ENCODE measurements at regions not wholly inside any gene's neighbourhood (a gene's known extent, or its start where the extent isn't known, plus 50 kb on each side); places are given as distances from the start of the nearest gene placed in this dataset.

DNA sequence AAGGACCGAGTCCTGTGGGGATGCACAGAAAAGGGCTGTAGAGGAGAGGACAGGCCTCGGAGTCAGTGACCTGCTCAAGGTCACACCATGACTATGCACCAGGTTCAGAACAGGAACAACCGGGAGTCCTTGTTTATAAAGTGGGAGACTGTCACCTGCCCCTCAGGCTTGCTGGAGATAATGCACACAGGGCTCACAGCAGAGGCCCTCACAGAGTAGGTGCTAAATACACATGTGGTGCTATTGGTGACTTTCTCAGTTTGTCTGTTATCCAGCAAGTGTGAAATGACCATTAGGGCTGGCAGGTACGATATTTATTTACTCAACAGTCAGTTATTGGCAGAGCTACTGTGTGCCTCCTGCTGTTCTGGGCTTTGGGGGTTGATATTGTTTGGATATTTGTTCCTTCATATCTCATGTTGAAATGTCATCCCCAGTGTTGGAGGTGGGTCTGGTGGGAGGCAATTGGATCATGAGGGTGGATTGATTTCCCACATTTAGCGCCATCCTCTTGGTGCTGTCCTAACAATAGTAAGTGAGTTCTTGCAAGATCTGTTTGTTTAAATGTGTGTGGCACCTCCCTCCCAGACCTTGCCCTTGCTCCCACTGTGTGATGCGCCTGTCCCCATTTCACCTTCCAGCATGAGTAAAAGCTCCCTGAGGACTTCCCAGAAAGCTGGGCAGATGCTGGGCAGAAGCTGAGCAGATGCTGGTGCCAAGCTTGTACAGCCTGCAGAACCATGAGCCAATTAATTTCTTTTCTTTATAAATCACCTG lies 162.1 kb upstream of the MPHOSPH6 start:
- no peak for ATAC-seq
- TF ChIP-seq BACH2 (CRISPR knock-in tag; IDR thresholded peaks at IDR 0.05; ENCODE audit: borderline replicate concordance) (no peak), PPARA (CRISPR knock-in tag; IDR thresholded peaks at IDR 0.05; ENCODE audit: borderline replicate concordance) (no peak), ZC3H10 (CRISPR knock-in tag; IDR thresholded peaks at IDR 0.05) (no peak), TCF4 (CRISPR knock-in tag; IDR thresholded peaks at IDR 0.05; ENCODE audit: borderline replicate concordance) (no peak), ZFP3 (CRISPR knock-in tag; IDR thresholded peaks at IDR 0.05) (no peak), ISL1 (CRISPR knock-in tag; IDR thresholded peaks at IDR 0.05) (no peak), ZFP30 (CRISPR knock-in tag; IDR thresholded peaks at IDR 0.05) (no peak), GLIS3 (CRISPR knock-in tag; IDR thresholded peaks at IDR 0.05) (no peak), ARNTL (CRISPR knock-in tag; IDR thresholded peaks at IDR 0.05; ENCODE audit: borderline replicate concordance, low read depth) (no peak), CSRNP3 (CRISPR knock-in tag; IDR thresholded peaks at IDR 0.05) (no peak)

DNA sequence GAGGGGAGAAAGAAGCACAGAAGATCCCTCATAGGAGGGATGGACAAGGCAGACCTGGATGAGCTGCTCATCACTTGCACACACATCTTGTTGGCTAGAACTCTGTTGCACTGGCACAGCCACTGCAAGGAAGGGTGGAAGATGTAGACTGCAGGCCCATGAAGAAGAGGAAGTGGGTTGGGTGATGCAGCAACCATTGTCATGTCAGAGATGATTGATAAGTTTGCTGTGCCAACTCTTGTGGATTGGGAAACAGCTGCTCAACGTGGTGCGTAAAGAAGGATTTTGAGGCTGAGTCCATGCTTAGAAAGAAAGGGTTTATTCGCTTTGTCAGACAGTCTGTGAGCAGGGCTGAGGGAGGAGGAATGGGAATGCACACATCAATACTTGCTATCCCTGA lies 161.4 kb upstream of the MPHOSPH6 start:
- ATAC-seq, result no peak
- TF ChIP-seq ZNF8 (CRISPR knock-in tag; IDR thresholded peaks at IDR 0.05) (no peak), ZFP3 (CRISPR knock-in tag; IDR thresholded peaks at IDR 0.05) (no peak), SNAI2 (CRISPR knock-in tag; IDR thresholded peaks at IDR 0.05) (no peak), OSR1 (CRISPR knock-in tag; IDR thresholded peaks at IDR 0.05) (no peak), BACH2 (CRISPR knock-in tag; IDR thresholded peaks at IDR 0.05; ENCODE audit: borderline replicate concordance) (no peak), TOX (CRISPR knock-in tag; IDR thresholded peaks at IDR 0.05; ENCODE audit: borderline replicate concordance) (no peak), ZC3H10 (CRISPR knock-in tag; IDR thresholded peaks at IDR 0.05) (no peak), TCF4 (CRISPR knock-in tag; IDR thresholded peaks at IDR 0.05; ENCODE audit: borderline replicate concordance) (no peak), POU6F1 (CRISPR knock-in tag; IDR thresholded peaks at IDR 0.05; ENCODE audit: borderline replicate concordance, low read depth) (no peak), ZFP30 (CRISPR knock-in tag; IDR thresholded peaks at IDR 0.05) (no peak)

DNA sequence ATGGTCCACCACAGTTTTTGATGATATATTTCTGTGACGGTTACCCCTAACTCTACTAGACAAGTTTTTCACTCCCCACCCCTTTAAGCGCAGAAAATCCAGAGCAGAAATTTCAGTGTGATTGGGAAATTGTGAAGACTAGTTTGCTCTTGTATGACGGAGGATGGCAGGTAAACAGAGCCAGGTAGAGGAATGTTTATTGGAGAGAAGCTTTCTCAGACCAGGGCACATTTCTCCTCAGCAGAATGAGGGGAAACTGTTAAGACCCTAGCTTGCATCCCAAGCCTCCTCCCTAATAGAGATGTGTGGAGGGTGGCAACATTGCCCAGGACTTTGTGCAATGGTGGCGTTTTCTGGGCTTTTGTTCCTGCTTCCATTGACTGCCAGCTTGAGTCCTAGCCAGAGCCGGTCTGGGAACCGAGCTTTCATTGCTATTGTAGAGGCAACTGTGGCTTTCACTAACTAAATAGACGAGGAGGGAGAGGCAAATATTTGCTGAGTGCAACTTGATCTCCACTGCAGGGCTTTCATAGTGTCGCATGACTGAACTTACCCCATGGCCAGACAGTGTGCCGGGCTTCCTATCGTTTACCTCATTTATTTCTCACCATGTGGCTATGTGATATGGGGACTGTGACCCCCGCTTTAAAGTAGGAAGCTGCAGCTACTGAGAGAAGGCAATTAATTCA lies 159.6 kb upstream of the MPHOSPH6 start:
- TF ChIP-seq ZNF70 (CRISPR knock-in tag; IDR thresholded peaks at IDR 0.05) (no peak), BACH2 (CRISPR knock-in tag; IDR thresholded peaks at IDR 0.05; ENCODE audit: borderline replicate concordance) (no peak), ZC3H10 (CRISPR knock-in tag; IDR thresholded peaks at IDR 0.05) (no peak), GLIS3 (CRISPR knock-in tag; IDR thresholded peaks at IDR 0.05) (no peak), CSDC2 (CRISPR knock-in tag; IDR thresholded peaks at IDR 0.05) (no peak), ZNF8 (CRISPR knock-in tag; IDR thresholded peaks at IDR 0.05) (no peak)
- ATAC-seq, result no peak

- TF ChIP-seq BACH2 (CRISPR knock-in tag; IDR thresholded peaks at IDR 0.05; ENCODE audit: borderline replicate concordance) (no peak), RARB (CRISPR knock-in tag; IDR thresholded peaks at IDR 0.05) (no peak), GLIS3 (CRISPR knock-in tag; IDR thresholded peaks at IDR 0.05) (no peak), OSR1 (CRISPR knock-in tag; IDR thresholded peaks at IDR 0.05) (no peak), TCF4 (CRISPR knock-in tag; IDR thresholded peaks at IDR 0.05; ENCODE audit: borderline replicate concordance) (no peak), CSRNP3 (CRISPR knock-in tag; IDR thresholded peaks at IDR 0.05) (no peak), ZNF8 (CRISPR knock-in tag; IDR thresholded peaks at IDR 0.05) (no peak), ISL1 (CRISPR knock-in tag; IDR thresholded peaks at IDR 0.05) (no peak), ZFP3 (CRISPR knock-in tag; IDR thresholded peaks at IDR 0.05) (no peak), ESRRG (CRISPR knock-in tag; IDR thresholded peaks at IDR 0.05) (no peak), PATZ1 (CRISPR knock-in tag; IDR thresholded peaks at IDR 0.05; ENCODE audit: borderline replicate concordance) (no peak), PPARA (CRISPR knock-in tag; IDR thresholded peaks at IDR 0.05; ENCODE audit: borderline replicate concordance) (no peak), TOX (CRISPR knock-in tag; IDR thresholded peaks at IDR 0.05; ENCODE audit: borderline replicate concordance) (no peak), ZNF70 (CRISPR knock-in tag; IDR thresholded peaks at IDR 0.05) (no peak)
- TF ChIP-seq, protein P1, sequence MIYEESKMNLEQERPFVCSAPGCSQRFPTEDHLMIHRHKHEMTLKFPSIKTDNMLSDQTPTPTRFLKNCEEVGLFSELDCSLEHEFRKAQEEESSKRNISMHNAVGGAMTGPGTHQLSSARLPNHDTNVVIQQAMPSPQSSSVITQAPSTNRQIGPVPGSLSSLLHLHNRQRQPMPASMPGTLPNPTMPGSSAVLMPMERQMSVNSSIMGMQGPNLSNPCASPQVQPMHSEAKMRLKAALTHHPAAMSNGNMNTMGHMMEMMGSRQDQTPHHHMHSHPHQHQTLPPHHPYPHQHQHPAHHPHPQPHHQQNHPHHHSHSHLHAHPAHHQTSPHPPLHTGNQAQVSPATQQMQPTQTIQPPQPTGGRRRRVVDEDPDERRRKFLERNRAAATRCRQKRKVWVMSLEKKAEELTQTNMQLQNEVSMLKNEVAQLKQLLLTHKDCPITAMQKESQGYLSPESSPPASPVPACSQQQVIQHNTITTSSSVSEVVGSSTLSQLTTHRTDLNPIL (CRISPR knock-in tag; IDR thresholded peaks at IDR 0.05; ENCODE audit: low read depth), result no peak
- no peak for ATAC-seq
Observed at GRCh38 chr16:82328881-82329469, 159.0 kb upstream of the MPHOSPH6 start.

All from SK-N-SH treated with all-trans-retinoic acid at 6 μM for 48 hours (cell line).